ENCODE measurements at regions not wholly inside any gene's neighbourhood (a gene's known extent, or its start where the extent isn't known, plus 50 kb on each side); places are given as distances from the start of the nearest gene placed in this dataset.

GRCh38 chr4:147423229-147423628, 57.7 kb upstream of the EDNRA start:
- no peak for DNase-seq
- no peaks in the 10 kb centered on the region for H3K27me3 ChIP-seq
- no peaks in the 10 kb centered on the region for H3K4me1 ChIP-seq
- no peaks in the 10 kb centered on the region for H3K36me3 ChIP-seq
- intact Hi-C loops (cut with DNase I; ENCODE audit: low total_unique reads), result no loop called here
- TF ChIP-seq EP300 (IDR thresholded peaks at IDR 0.05; ENCODE audit: low read depth) (no peak), CTCF (IDR thresholded peaks at IDR 0.05) (no peak), POLR2AphosphoS5 (IDR thresholded peaks at IDR 0.05) (no peak), POLR2A (IDR thresholded peaks at IDR 0.05) (no peak)
- no peak overlapping the region for H3K4me3 ChIP-seq
- no peaks in the 10 kb centered on the region for H3K9me3 ChIP-seq
- WGBS, 2 donors (ENCODE audit: low coverage in 1 of 2), result 60 to 69% methylated on average over 4 of the region's 4 CpGs
- no peak overlapping the region for H3K27ac ChIP-seq
- in situ Hi-C loops (cut with MboI; ENCODE audit: low pct_ligation_motif_present in 1 of 4, low pct_unique_long_range_greater_than_20kb in 1 of 4, low sequenced_read_pairs in 3 of 4), result no loop called here

GRCh38 chr4:147425019-147425418, 55.9 kb upstream of the EDNRA start:
- intact Hi-C loops (cut with DNase I; ENCODE audit: low total_unique reads), result no loop called here

GRCh38 chr4:147428583-147428982, 52.3 kb upstream of the EDNRA start:
- no peaks in the 10 kb centered on the region for H3K4me1 ChIP-seq
- peaks cover 0 to 4% of the 10 kb centered on the region in 2 donors for H3K9me3 ChIP-seq
- no peak for TF ChIP-seq POLR2AphosphoS5 (IDR thresholded peaks at IDR 0.05)
- no peak for TF ChIP-seq CTCF (IDR thresholded peaks at IDR 0.05)
- TF ChIP-seq POLR2A (IDR thresholded peaks at IDR 0.05), result no peak
- no peak for TF ChIP-seq EP300 (IDR thresholded peaks at IDR 0.05; ENCODE audit: low read depth)
- 72 to 77% methylated on average over 4 of the region's 4 CpGs for WGBS, 2 donors (ENCODE audit: low coverage in 1 of 2)
- in situ Hi-C loops (cut with MboI; ENCODE audit: low pct_ligation_motif_present in 1 of 4, low pct_unique_long_range_greater_than_20kb in 1 of 4, low sequenced_read_pairs in 3 of 4), result no loop called here
- DNase-seq, result no peak
- no peak overlapping the region for H3K27ac ChIP-seq
- no peak overlapping the region for H3K4me3 ChIP-seq
- H3K36me3 ChIP-seq, result no peaks in the 10 kb centered on the region
- H3K27me3 ChIP-seq, result no peaks in the 10 kb centered on the region
- intact Hi-C loops (cut with DNase I; ENCODE audit: low total_unique reads), result no loop called here

More at GRCh38 chr4:147425019-147425418, 55.9 kb upstream of the EDNRA start:
- no peak for DNase-seq
- Histone ChIP-seq H3K36me3 (no peaks in the 10 kb centered on the region), H3K27ac (no peak overlapping the region), H3K9me3 (no peaks in the 10 kb centered on the region), H3K4me3 (no peak overlapping the region), H3K4me1 (no peaks in the 10 kb centered on the region), H3K27me3 (no peaks in the 10 kb centered on the region)
- in situ Hi-C loops (cut with MboI; ENCODE audit: low pct_ligation_motif_present in 1 of 4, low pct_unique_long_range_greater_than_20kb in 1 of 4, low sequenced_read_pairs in 3 of 4), result no loop called here
- WGBS, 2 donors (ENCODE audit: low coverage in 1 of 2), result 77 to 87% methylated on average over 1 of the region's 1 CpG
- TF ChIP-seq POLR2AphosphoS5 (IDR thresholded peaks at IDR 0.05) (no peak), POLR2A (IDR thresholded peaks at IDR 0.05) (no peak)

GRCh38 chr4:147430111-147430510, 50.8 kb upstream of the EDNRA start:
- in situ Hi-C loops (cut with MboI; ENCODE audit: low pct_ligation_motif_present in 1 of 4, low pct_unique_long_range_greater_than_20kb in 1 of 4, low sequenced_read_pairs in 3 of 4), result no loop called here
- Histone ChIP-seq H3K27me3 (no peaks in the 10 kb centered on the region), H3K4me3 (no peak overlapping the region), H3K27ac (no peak overlapping the region), H3K36me3 (no peaks in the 10 kb centered on the region), H3K4me1 (no peaks in the 10 kb centered on the region), H3K9me3 (peaks cover 0 to 4% of the 10 kb centered on the region in 2 donors)
- DNase-seq, result no peak
- intact Hi-C loops (cut with DNase I; ENCODE audit: low total_unique reads), result no loop called here
- 56 to 67% methylated on average over 2 of the region's 2 CpGs for WGBS, 2 donors (ENCODE audit: low coverage in 1 of 2)
- TF ChIP-seq POLR2AphosphoS5 (IDR thresholded peaks at IDR 0.05), result no peak

Small RNAs in the stretch of these regions (small RNA-seq; reads per million reads assigned to genes)
- 0 reads per million in 4 donors for gene MIR548G
